ENCODE measurements at regions not wholly inside any gene's neighbourhood (a gene's known extent, or its start where the extent isn't known, plus 50 kb on each side); places are given as distances from the start of the nearest gene placed in this dataset.

DNA sequence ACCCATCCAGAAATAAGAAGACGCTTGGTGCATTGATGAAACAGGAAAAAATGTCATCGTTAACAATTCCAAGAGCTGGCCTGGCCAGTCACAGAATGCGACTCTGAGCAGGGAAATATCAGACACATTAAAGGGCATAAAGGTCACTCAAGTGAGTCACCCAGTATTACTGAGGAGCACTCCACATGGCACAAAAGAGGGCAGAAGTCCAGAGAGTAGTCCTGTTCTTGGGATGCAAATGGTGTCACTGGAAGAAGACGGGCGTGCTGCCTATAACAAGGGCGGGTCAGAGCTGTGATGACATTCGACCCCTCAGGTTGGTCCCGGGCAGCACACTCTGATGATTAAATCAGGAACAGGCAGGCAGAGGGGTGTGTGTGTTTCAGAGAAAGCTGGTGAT lies 720.3 kb downstream of the UQCRFS1 start:
- TF ChIP-seq RELA (IDR thresholded peaks at IDR 0.05; ENCODE audit: borderline replicate concordance, partially characterized antibody), result no peak
- TF ChIP-seq BHLHE40 (IDR thresholded peaks at IDR 0.05; ENCODE audit: borderline replicate concordance in 1 of 2, low read depth in 2 of 2, low read length in 1 of 2), result no peak
- no peak for TF ChIP-seq MYC (IDR thresholded peaks at IDR 0.05; ENCODE audit: insufficient read depth, insufficient read length, insufficient replicate concordance, low read length, severe bottlenecking)
- no peak for TF ChIP-seq SIN3A (IDR thresholded peaks at IDR 0.05; ENCODE audit: low read depth, low read length)
- no peak for TF ChIP-seq POLR2A (IDR thresholded peaks at IDR 0.05; ENCODE audit: low read depth, low read length)
- TF ChIP-seq IKZF1 (conservative IDR thresholded peaks at IDR 0.05), result no peak
- TF ChIP-seq, protein P1, sequence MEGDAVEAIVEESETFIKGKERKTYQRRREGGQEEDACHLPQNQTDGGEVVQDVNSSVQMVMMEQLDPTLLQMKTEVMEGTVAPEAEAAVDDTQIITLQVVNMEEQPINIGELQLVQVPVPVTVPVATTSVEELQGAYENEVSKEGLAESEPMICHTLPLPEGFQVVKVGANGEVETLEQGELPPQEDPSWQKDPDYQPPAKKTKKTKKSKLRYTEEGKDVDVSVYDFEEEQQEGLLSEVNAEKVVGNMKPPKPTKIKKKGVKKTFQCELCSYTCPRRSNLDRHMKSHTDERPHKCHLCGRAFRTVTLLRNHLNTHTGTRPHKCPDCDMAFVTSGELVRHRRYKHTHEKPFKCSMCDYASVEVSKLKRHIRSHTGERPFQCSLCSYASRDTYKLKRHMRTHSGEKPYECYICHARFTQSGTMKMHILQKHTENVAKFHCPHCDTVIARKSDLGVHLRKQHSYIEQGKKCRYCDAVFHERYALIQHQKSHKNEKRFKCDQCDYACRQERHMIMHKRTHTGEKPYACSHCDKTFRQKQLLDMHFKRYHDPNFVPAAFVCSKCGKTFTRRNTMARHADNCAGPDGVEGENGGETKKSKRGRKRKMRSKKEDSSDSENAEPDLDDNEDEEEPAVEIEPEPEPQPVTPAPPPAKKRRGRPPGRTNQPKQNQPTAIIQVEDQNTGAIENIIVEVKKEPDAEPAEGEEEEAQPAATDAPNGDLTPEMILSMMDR (IDR thresholded peaks at IDR 0.05 in 2 of 3, conservative IDR thresholded peaks at IDR 0.05 in 1 of 3; ENCODE audit: control insufficient read depth in 2 of 3, extremely low read depth in 1 of 3, insufficient read depth in 1 of 3, low read depth in 3 of 3, low read length in 3 of 3), result no peak
- TF ChIP-seq, protein P2, sequence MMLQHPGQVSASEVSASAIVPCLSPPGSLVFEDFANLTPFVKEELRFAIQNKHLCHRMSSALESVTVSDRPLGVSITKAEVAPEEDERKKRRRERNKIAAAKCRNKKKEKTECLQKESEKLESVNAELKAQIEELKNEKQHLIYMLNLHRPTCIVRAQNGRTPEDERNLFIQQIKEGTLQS (IDR thresholded peaks at IDR 0.05; ENCODE audit: borderline replicate concordance, extremely low read depth, low read depth, low read length), result no peak
- TF ChIP-seq, protein P3, sequence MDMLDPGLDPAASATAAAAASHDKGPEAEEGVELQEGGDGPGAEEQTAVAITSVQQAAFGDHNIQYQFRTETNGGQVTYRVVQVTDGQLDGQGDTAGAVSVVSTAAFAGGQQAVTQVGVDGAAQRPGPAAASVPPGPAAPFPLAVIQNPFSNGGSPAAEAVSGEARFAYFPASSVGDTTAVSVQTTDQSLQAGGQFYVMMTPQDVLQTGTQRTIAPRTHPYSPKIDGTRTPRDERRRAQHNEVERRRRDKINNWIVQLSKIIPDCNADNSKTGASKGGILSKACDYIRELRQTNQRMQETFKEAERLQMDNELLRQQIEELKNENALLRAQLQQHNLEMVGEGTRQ (IDR thresholded peaks at IDR 0.05; ENCODE audit: borderline replicate concordance, low read depth, low read length), result no peak
- no peak for TF ChIP-seq YY1 (IDR thresholded peaks at IDR 0.05; ENCODE audit: low read depth, low read length)
